Endothelial cell of umbilical vein (primary cell): ENCODE measurements at regions not wholly inside any gene's neighbourhood (a gene's known extent, or its start where the extent isn't known, plus 50 kb on each side); places are given as distances from the start of the nearest gene placed in this dataset.

Experiments used
- BruUV-seq: library from RNA; stranded (reverse); fragments of 400-500 nt; replicated peaks from 2 replicates; lab custom pipeline; 2021; lab: Mats Ljungman, UMichigan
- CTCF ChIA-PET: fragments of 300-600, 350-600 bp; sonication (Branson Sonifier 250); formaldehyde crosslinking; loops from one replicate; lab custom pipeline; 2021; ENCODE audit warnings: antibody characterized with exemption, inconsistent platforms; lab: Charles Lee
- POLR2A ChIA-PET: fragments of 300-600, 350-600 bp; sonication (Branson Sonifier 250); formaldehyde crosslinking; loops from one replicate; lab custom pipeline; 2021; ENCODE audit warnings: antibody characterized with exemption, inconsistent platforms; lab: Charles Lee
- DNase-seq: peaks from one replicate; pipeline ENCODE4 v3.0.0-alpha.2; 2011; ENCODE audit warnings: low read depth, low spot score
- FAIRE-seq: peaks from 2 replicates; lab custom pipeline; 2011; peaks lifted over from hg19 to GRCh38; lab: Jason Lieb, UNC
- H2AFZ ChIP-seq: 2 replicates; pipeline ENCODE4 v1.6.0; 2012; ENCODE audit warnings: low read depth, low read length, control low read depth, inconsistent platforms
- H3K27ac ChIP-seq: 2 replicates; pipeline ENCODE4 v1.5.1; 2011; ENCODE audit warnings: low read depth, mild to moderate bottlenecking, control low read depth, low read length, moderate library complexity; ENCODE audit not compliant: insufficient read depth
- H3K27me3 ChIP-seq, 2 experiments: 2 replicates each; pipeline versions ENCODE4 v1.6.0 to v1.6.1; 2011; ENCODE audit warnings: low read length in 2 of 2, mixed read lengths in 1 of 2; ENCODE audit not compliant: control insufficient read depth in 2 of 2, insufficient read depth in 2 of 2
- H3K36me3 ChIP-seq, 2 experiments: 2 replicates in 1 of 2; 3 replicates in 1 of 2; pipeline ENCODE4 v1.5.1; 2011; ENCODE audit warnings: low read length in 2 of 2, mild to moderate bottlenecking in 1 of 2, moderate library complexity in 1 of 2; ENCODE audit not compliant: control insufficient read depth in 2 of 2, insufficient read depth in 2 of 2; ENCODE audit errors: extremely low read depth in 1 of 2
- H3K4me1 ChIP-seq: 3 replicates; pipeline ENCODE4 v1.5.1; 2011; ENCODE audit warnings: mild to moderate bottlenecking, low read length; ENCODE audit not compliant: control insufficient read depth, insufficient read depth; ENCODE audit errors: extremely low read depth
- H3K4me2 ChIP-seq: 2 replicates; pipeline ENCODE4 v1.6.1; 2011; ENCODE audit warnings: low read length, control low read depth, mixed read lengths; ENCODE audit not compliant: insufficient read depth
- H3K4me3 ChIP-seq, 3 experiments: fragments of 200-600 bp in 1 of 3; sonication (generic), shearing (Covaris generic) in 1 of 3; replicated peaks in 1 of 3; 2 replicates each; pipeline ENCODE4 v1.5.1; 2011 to 2016; ENCODE audit warnings: control low read depth in 3 of 3, low read length in 3 of 3, mild to moderate bottlenecking in 2 of 3, inconsistent platforms in 1 of 3, low read depth in 1 of 3, moderate library complexity in 1 of 3; ENCODE audit not compliant: insufficient read depth in 1 of 3
- H3K79me2 ChIP-seq: 2 replicates; pipeline ENCODE4 v1.6.0; 2012; ENCODE audit warnings: low read length, inconsistent platforms; ENCODE audit not compliant: control insufficient read depth, insufficient read depth
- H3K9ac ChIP-seq: replicated peaks from 2 replicates; pipeline ENCODE3; 2011; ENCODE audit warnings: low read length, control low read depth; ENCODE audit not compliant: insufficient read depth; ENCODE audit errors: extremely low read depth
- H3K9me1 ChIP-seq: replicated peaks from 3 replicates; pipeline ENCODE4 v1.6.0; 2011; ENCODE audit warnings: mild to moderate bottlenecking, low read length; ENCODE audit not compliant: control insufficient read depth, insufficient read depth; ENCODE audit errors: extremely low read depth
- H3K9me3 ChIP-seq: replicated peaks from 2 replicates; pipeline ENCODE4 v1.5.1; 2012; ENCODE audit warnings: low read length, inconsistent platforms; ENCODE audit not compliant: control insufficient read depth, insufficient read depth
- H4K20me1 ChIP-seq: replicated peaks from 2 replicates; pipeline ENCODE3; 2011; ENCODE audit warnings: mild to moderate bottlenecking, low read length; ENCODE audit not compliant: control insufficient read depth, insufficient read depth; ENCODE audit errors: extremely low read depth
- CTCF ChIP-seq, 2 donors: IDR thresholded peaks; 1 replicate in 1 of 2; 2 replicates in 1 of 2; pipeline ENCODE4 v1.5.1; 2011; ENCODE audit warnings: low read length in 2 of 2, mild to moderate bottlenecking in 2 of 2, moderate library complexity in 2 of 2, control low read depth in 1 of 2, inconsistent platforms in 1 of 2, low read depth in 1 of 2; ENCODE audit not compliant: insufficient read depth in 1 of 2; ENCODE audit errors: extremely low read depth in 1 of 2
- EZH2 ChIP-seq: IDR thresholded peaks from 2 replicates; pipeline ENCODE4 v1.6.1; 2012; ENCODE audit warnings: borderline replicate concordance, low read depth, mild to moderate bottlenecking, moderate library complexity, low read length, inconsistent platforms; ENCODE audit not compliant: severe bottlenecking
- FOS ChIP-seq: IDR thresholded peaks from 2 replicates; pipeline ENCODE4 v1.6.1; 2011; ENCODE audit warnings: mild to moderate bottlenecking, low read length, moderate library complexity, borderline replicate concordance; ENCODE audit not compliant: insufficient read depth
- GATA2 ChIP-seq: IDR thresholded peaks from 2 replicates; pipeline ENCODE4 v1.7.0; 2011; ENCODE audit warnings: low read depth, mild to moderate bottlenecking, moderate library complexity, mixed read lengths, low read length; ENCODE audit not compliant: insufficient read length, insufficient read depth
- JUN ChIP-seq: IDR thresholded peaks from 2 replicates; pipeline ENCODE4 v1.6.1; 2011; ENCODE audit warnings: borderline replicate concordance, low read depth; ENCODE audit not compliant: insufficient read length, insufficient read depth
- MYC ChIP-seq: IDR thresholded peaks from one replicate; pipeline ENCODE4 v1.6.1; 2011; ENCODE audit warnings: mild to moderate bottlenecking, low read depth, low read length
- POLR2A ChIP-seq: IDR thresholded peaks from 2 replicates; pipeline ENCODE4 v1.6.1; 2012; ENCODE audit warnings: low read depth, mild to moderate bottlenecking, control low read depth, low read length
- POLR2AphosphoS5 ChIP-seq: IDR thresholded peaks from 2 replicates; pipeline ENCODE4 v1.6.1; 2012; ENCODE audit warnings: low read depth, mild to moderate bottlenecking, control low read depth, low read length, moderate library complexity; ENCODE audit not compliant: insufficient read depth
- dilution Hi-C: fragments of 300-500 bp; cut with MboI; formaldehyde crosslinking; loops from one replicate; pipeline ENCODE4 v1.15.0; 2019; ENCODE audit warnings: low sequenced_read_pairs; ENCODE audit not compliant: extremely low pct_ligation_motif_present
- intact Hi-C: fragments of 100-400 bp; cut with micrococcal nuclease; formaldehyde crosslinking; loops from one replicate; pipeline ENCODE4 v1.10.0; 2022
- TF ChIP-seq, protein P1 (sequence below): IDR thresholded peaks from 2 replicates; pipeline ENCODE4 v1.6.1; 2011; ENCODE audit not compliant: insufficient read depth, insufficient read length

DNA sequence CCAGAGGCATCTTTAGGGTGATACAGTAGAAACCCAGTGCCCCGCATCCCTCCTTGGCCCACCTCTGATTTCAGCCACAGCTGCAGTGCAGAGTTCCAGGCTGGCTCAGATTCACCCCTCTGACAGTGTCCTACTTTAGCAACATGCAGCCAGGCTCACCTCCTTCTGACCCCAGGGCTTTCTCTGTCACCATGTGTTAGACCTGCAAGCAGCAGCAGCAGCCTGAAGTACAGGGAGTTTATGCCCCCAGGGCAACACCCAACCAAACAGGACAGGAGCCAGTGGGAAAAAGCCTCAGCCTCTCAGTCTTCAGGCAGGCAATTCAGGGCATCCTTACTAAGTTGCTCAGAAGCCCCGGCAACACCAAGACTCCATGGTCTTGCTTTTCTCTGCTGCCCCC is 109.0 kb upstream of the PLXNA4 start:
- Histone ChIP-seq H4K20me1 (no peaks in the 10 kb centered on the region), H3K4me1 (no peaks in the 10 kb centered on the region), H3K79me2 (no peaks in the 10 kb centered on the region), H3K9me3 (no peaks in the 10 kb centered on the region), H3K9ac (no peak overlapping the region), H3K4me2 (no peak overlapping the region), H2AFZ (no peak overlapping the region), H3K27me3 (peaks cover 0 to 6% of the 10 kb centered on the region in 2 experiments), H3K27ac (no peak overlapping the region), H3K9me1 (no peaks in the 10 kb centered on the region), H3K36me3 (no peaks in the 10 kb centered on the region), H3K4me3 (no peak overlapping the region)
- TF ChIP-seq, protein P1, sequence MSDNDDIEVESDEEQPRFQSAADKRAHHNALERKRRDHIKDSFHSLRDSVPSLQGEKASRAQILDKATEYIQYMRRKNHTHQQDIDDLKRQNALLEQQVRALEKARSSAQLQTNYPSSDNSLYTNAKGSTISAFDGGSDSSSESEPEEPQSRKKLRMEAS, result no peak
- TF ChIP-seq POLR2AphosphoS5 (no peak), MYC (no peak), EZH2 (no peak), GATA2 (no peak), POLR2A (no peak), JUN (no peak), FOS (no peak), CTCF (IDR thresholded peaks at IDR 0.05; ENCODE audit: extremely low read depth in 1 of 2, insufficient read depth in 1 of 2, low read depth in 1 of 2, low read length in 2 of 2) (no peak)
- dilution Hi-C loops (no loop called here), intact Hi-C loops (no loop called here)
- DNase-seq (no peak), FAIRE-seq (no peak)
- BruUV-seq, result no TSS peak
- ChIA-PET CTCF (no interaction called here), POLR2A (no interaction called here)
